ENCODE measurements at regions not wholly inside any gene's neighbourhood (a gene's known extent, or its start where the extent isn't known, plus 50 kb on each side); places are given as distances from the start of the nearest gene placed in this dataset.
"Not testable (repeated sequence)": the region's sequence is repeated elsewhere in the genome, so short reads cannot be mapped to it uniquely, and the experiment has no call there.

DNA sequence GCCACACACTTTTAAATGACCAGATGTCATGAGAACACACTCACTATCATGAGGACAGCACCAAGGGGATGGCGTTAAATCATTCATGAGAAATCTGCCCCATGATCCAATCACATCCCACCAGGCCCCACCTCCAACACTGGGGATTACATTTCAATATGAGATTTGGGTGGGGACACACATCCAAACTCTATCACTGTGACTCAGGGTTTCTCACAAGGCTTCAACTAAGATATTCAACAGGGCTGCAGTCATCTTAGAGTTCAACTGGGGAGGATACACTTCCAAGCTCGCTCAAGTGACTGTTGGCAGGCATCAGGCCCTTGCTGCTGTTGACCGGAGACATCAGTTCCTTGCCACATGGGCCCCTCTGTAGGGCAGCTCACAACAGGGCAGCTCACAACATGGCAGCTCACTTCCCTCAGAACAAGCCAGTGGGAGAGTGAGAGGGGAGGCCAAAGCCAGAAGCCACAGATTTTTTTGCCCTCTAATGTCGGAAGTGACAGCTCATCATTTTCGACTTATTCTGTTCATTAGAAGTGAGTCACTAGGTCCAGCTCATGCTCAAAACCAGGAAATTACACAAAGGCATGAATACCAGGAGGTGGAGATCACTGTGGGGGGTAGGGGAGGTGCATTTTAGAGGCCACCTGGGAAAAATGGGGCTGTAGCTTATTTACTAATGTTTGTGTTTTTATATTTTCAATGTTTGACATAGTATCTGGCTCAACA is 50.8 kb upstream of the PTHLH start:
- POLR2A ChIA-PET: no interaction called here
- Mint-ChIP-seq H3K27ac (no peak overlapping the region), H3K4me3 (no peak overlapping the region), H3K27me3 (peaks cover 6% of the 10 kb centered on the region), H3K9me3 (peaks cover 3% of the 10 kb centered on the region), H3K4me1 (no peaks in the 10 kb centered on the region), H3K36me3 (ENCODE audit: low read depth) (no peaks in the 10 kb centered on the region)
- no peak for DNase-seq
- CTCF ChIA-PET: no interaction called here

DNA sequence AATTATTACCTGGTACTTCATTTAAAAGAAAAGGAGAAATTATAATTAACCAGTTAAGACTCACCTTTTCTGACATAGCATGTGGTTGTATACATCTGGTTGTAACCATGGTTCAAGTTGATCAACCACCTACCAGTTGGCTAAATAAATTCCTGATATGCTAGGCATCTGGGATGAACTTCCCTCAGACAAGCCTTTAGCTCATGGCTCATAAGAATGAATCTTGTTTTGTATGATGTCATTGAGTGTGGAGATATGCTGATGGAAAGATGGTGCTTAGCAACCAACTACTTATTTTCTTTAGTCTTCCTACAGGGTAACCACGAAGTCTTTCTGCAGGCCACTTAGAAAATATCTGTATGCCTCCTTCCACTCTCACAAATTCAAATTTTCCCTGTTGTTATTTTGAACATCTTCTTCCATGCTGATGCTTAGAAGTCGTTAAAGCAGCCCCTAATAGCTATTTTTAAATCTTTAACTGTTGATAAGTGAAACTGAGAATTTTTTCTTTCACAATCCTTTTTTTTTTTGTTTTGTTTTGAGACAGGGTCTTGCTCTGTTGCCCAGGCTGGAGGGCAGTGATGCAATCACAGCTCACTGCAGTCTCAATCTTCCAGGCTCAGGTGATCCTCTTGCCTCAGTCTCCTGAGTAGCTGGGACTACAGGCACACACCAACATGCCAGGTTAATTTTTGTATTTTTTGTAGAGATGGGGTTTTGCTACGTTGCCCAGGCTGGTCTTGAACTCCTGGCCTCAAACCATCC is 51.9 kb upstream of the PTHLH start:
- Mint-ChIP-seq H3K27me3 (peaks cover 2% of the 10 kb centered on the region), H3K36me3 (ENCODE audit: low read depth) (no peaks in the 10 kb centered on the region), H3K9me3 (peaks cover 3% of the 10 kb centered on the region), H3K4me3 (no peak overlapping the region), H3K4me1 (no peaks in the 10 kb centered on the region), H3K27ac (no peak overlapping the region)
- CTCF ChIA-PET: no interaction called here
- DNase-seq: no peak
- POLR2A ChIA-PET: no interaction called here

DNA sequence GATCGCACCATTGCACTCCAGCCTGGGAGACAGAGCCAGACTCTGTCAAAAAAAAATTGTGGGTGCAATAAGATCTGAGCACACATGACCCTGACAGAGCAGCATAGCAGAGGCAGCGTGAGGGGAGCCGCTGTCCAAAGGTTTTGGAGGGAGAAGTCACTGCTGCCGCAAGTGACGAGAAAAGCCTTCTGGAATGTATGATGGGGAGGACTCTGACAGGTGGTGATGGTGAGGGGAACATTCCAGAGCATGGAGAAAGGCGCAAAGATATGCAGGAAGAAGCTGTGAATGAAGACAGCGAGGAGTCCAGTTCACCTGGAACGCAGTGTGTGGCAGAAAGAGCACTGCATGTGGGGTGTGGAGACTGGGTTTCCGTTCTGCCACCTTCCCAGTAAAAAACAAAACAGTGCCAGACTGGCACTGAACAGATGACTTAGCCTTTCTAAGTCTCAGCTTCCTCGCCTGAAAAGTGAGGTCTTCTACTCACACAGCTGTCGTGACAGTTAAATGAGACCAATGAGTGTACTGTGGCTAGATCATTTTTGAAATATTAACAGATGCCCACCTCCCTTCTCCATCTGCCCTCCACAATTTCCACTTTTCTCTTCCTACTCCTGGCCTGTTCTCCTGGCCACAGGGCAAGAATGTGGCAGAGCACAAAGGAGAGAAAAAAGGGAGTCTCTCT is 53.4 kb upstream of the PTHLH start:
- POLR2A ChIA-PET: no interaction called here
- Mint-ChIP-seq H3K9me3 (peaks cover 3% of the 10 kb centered on the region), H3K4me3 (no peak overlapping the region), H3K27ac (no peak overlapping the region), H3K27me3 (peaks cover 2% of the 10 kb centered on the region), H3K36me3 (ENCODE audit: low read depth) (no peaks in the 10 kb centered on the region), H3K4me1 (no peaks in the 10 kb centered on the region)
- CTCF ChIA-PET: no interaction called here
- no peak for DNase-seq

DNA sequence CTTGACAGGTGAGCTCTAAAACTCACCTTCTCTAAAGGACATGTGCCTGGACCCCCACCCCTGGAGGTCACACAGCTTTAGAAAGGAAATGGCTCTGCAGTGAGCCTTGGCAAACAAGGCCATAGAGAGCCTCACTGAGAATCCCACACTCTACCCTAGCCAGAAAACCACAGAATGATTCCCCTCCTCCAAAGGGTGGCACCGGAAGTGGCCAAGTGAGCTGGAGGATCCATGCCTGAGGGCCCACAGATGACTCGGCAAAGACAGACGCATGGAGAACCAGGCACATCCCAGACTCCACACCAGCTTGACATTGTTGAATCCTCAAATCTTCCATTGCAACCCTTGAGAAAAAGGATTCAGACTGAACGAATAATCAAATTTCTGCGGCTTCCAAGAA is 54.2 kb upstream of the PTHLH start:
- DNase-seq: no peak
- CTCF ChIA-PET: no interaction called here
- H3K9me3 Mint-ChIP-seq: peaks cover 3% of the 10 kb centered on the region
- POLR2A ChIA-PET: no interaction called here
- no peak overlapping the region for H3K4me3 Mint-ChIP-seq
- no peaks in the 10 kb centered on the region for H3K4me1 Mint-ChIP-seq
- H3K27ac Mint-ChIP-seq: no peak overlapping the region
- no peaks in the 10 kb centered on the region for H3K36me3 Mint-ChIP-seq (ENCODE audit: low read depth)
- H3K27me3 Mint-ChIP-seq: peaks cover 2% of the 10 kb centered on the region

DNA sequence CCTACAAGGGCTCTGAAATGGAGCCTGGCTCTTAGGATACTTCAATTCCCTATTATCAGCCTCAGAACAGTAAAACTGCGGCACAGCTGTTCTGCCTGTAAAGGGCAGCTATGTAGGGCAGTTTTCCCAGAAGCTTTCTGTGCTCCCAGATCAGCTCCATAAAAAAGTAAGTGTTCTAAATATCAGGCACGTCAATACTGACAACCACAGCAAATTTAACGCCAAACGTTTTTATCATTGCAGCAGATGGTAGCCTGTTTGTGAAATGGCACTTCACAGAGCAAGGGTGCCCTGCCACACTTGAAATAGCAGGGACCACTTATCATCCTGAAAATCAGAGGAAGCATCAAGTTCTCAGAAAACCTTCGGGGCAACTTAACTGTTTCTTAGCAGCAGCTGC is 54.8 kb upstream of the PTHLH start:
- Mint-ChIP-seq H3K4me1 (no peaks in the 10 kb centered on the region), H3K4me3 (no peak overlapping the region)
- POLR2A ChIA-PET: no interaction called here

DNA sequence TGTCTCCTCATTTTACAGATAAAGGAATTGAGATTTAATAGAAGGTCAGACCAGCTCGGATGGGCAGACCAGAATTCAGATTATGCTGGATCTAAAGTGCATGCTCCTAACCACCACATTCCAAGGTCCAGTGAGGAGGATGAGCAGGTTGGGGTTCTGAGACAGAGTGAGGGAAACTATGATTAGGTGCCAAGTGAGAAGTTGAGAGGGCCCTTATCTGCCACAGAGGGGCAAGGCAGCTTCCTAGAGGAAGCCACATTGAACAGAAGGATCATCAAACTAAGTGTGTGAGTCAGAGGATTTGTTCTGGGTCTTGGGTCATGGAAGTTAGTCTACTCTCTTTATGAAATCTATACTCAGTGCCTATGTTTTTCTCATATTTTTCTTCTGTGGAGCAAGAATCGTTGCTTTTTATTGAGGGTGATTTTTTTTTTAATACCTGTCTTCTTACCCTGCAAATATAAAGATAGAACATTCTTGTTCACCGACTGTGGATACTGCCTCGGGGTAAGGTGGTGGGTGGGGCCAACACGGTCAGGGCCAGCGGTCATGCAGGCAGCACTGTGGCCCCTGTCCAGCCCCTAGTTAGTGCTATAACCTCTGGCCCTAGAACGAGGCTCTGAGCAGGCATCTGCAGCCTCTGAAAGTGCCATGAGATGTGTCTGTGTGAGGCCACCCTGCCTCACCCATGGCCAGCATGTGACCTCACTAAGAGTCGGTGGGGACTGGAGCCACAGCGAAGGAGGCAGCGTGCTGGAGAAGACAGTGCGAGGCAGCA is 55.6 kb upstream of the PTHLH start:
- no peak for DNase-seq
- CTCF ChIA-PET: no interaction called here
- H3K4me3 Mint-ChIP-seq: no peak overlapping the region
- POLR2A ChIA-PET: no interaction called here
- no peak overlapping the region for H3K27ac Mint-ChIP-seq
- no peaks in the 10 kb centered on the region for H3K27me3 Mint-ChIP-seq
- H3K36me3 Mint-ChIP-seq (ENCODE audit: low read depth): no peaks in the 10 kb centered on the region
- no peaks in the 10 kb centered on the region for H3K4me1 Mint-ChIP-seq
- no peaks in the 10 kb centered on the region for H3K9me3 Mint-ChIP-seq

More for the DNA sequence above, 54.8 kb upstream of the PTHLH start:
- CTCF ChIA-PET: no interaction called here
- no peak for DNase-seq
- Mint-ChIP-seq H3K9me3 (peaks cover 3% of the 10 kb centered on the region), H3K27me3 (peaks cover 2% of the 10 kb centered on the region), H3K27ac (no peak overlapping the region), H3K36me3 (ENCODE audit: low read depth) (no peaks in the 10 kb centered on the region)

DNA sequence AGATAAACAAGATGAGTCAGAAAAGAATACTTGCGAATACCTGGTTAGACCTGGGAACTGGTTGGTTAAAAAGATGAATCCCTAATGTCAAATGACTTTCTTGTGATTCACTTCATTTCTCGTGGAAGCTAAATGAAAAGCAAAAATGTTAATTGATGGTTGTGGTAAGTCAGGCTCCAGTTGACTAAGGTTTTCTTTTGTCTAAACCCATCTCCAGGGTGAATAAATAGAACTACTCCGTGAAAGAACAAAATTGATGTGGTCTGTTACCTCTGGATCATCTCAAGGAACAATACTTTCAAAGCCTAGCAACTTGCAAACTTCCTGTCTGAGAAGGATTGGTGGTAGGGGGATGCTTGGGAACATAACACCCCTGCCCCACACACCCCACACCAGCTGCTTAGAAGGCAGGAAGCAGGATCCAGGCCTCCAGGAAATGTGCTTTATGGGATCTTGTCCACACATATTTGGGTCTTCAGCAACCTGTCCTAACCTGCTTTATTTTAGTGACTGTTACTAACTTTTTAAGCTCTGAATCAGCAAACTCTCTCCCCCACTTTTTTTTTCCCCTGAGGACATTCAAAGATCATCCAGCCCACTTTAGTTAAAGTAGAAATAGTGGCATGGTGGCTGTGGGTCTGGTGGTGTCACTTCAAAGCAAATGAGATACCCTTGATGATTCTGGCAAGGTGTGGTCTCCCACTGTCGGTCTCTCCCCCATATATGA is 60.4 kb upstream of the PTHLH start:
- ChIA-PET CTCF (no interaction called here), POLR2A (no interaction called here)
- no peaks in the 10 kb centered on the region for H3K36me3 Mint-ChIP-seq (ENCODE audit: low read depth)
- no peaks in the 10 kb centered on the region for H3K27me3 Mint-ChIP-seq
- no peak overlapping the region for H3K4me3 Mint-ChIP-seq
- H3K9me3 Mint-ChIP-seq: no peaks in the 10 kb centered on the region
- no peaks in the 10 kb centered on the region for H3K4me1 Mint-ChIP-seq
- H3K27ac Mint-ChIP-seq: no peak overlapping the region
- no peak for DNase-seq

DNA sequence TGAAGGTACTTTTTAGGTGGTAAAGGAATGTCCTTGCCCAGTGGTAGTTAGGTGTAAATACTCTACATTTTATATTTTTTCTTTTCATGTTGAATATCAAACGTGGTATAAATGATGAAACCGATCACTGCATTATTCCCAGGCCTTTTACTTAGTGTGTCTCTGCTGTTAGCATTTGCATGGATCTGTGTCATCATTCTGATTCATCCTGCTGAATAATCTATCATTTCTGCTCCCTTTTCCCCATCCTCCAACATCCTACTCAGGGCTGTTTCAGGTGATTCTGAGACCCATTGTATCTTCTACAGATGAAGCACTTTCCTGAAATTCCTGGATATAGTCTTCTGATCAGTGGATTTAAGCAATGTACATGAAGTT is 61.0 kb upstream of the PTHLH start:
- POLR2A ChIA-PET: no interaction called here
- no peak overlapping the region for H3K4me3 Mint-ChIP-seq
- no peaks in the 10 kb centered on the region for H3K36me3 Mint-ChIP-seq (ENCODE audit: low read depth)
- no peak overlapping the region for H3K27ac Mint-ChIP-seq
- no peaks in the 10 kb centered on the region for H3K4me1 Mint-ChIP-seq
- H3K9me3 Mint-ChIP-seq: no peaks in the 10 kb centered on the region
- CTCF ChIA-PET: no interaction called here
- DNase-seq: no peak
- H3K27me3 Mint-ChIP-seq: no peaks in the 10 kb centered on the region

DNA sequence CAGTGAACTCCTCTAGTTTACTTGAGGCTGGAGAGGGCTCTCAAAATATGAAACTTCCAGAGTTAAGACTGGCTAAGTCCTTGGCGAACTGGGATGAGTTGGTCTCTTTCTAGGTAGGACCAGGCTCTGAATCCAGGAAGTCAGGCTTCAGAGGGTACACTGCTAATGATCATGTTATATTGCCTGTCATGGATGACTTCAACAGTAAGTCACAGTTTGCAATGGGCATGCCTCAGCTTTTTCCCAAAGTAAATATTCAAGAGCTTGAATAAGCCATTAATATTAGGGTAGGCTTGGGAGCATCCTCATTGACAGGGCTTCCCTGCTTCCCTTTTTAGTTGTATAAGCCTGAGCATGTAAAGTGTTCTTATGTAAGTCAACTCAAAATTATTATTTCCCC is 61.7 kb upstream of the PTHLH start:
- no peak for DNase-seq
- Mint-ChIP-seq H3K27me3 (no peaks in the 10 kb centered on the region), H3K4me1 (no peaks in the 10 kb centered on the region), H3K36me3 (ENCODE audit: low read depth) (no peaks in the 10 kb centered on the region), H3K9me3 (no peaks in the 10 kb centered on the region), H3K27ac (no peak overlapping the region), H3K4me3 (no peak overlapping the region)
- CTCF ChIA-PET: no interaction called here
- POLR2A ChIA-PET: no interaction called here

DNA sequence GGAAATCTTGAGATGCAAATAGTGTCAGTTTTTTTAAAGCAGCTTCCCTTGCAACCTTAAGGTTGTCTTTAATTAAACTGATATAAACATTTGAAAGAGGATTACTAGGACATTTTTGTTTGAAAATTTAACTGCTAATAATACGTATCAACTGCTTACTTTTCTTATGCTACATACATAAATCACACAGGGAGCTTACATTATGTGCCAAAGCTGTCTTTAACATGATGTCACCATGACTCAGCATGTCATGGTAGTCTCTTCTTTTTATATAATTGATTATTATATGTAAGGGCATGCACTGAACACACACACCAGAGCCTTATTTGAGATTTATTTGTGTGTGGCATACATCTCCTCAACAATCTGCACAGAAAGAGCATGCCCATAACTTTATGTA is 63.0 kb upstream of the PTHLH start:
- no peak for DNase-seq
- H3K36me3 Mint-ChIP-seq (ENCODE audit: low read depth): no peaks in the 10 kb centered on the region
- H3K27ac Mint-ChIP-seq: no peak overlapping the region
- CTCF ChIA-PET: no interaction called here
- H3K4me1 Mint-ChIP-seq: no peaks in the 10 kb centered on the region
- H3K4me3 Mint-ChIP-seq: no peak overlapping the region
- no peaks in the 10 kb centered on the region for H3K9me3 Mint-ChIP-seq
- POLR2A ChIA-PET: no interaction called here
- no peaks in the 10 kb centered on the region for H3K27me3 Mint-ChIP-seq

DNA sequence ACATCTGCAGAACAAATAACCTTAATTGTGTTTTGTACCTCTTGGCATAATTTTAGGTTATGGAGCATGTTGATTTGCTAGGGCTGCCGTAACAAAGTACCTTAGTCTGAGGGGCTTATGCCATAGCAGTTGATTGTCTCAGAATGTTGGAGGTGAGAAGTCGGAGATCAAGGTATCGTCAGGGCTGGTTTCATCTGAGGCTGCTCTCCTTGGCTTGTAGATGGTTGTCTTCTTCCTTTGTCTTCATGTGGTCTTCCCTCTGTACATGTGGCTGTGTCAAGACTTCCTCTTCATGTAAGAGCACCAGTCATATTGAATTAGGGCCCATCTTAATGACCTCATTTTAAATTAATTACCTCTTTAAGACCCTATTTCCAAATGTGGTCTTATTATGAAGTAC is 64.4 kb upstream of the PTHLH start:
- Mint-ChIP-seq H3K4me1 (no peaks in the 10 kb centered on the region), H3K4me3 (no peak overlapping the region), H3K27me3 (no peaks in the 10 kb centered on the region), H3K9me3 (no peaks in the 10 kb centered on the region), H3K27ac (no peak overlapping the region), H3K36me3 (ENCODE audit: low read depth) (no peaks in the 10 kb centered on the region)
- CTCF ChIA-PET: no interaction called here
- no peak for DNase-seq
- POLR2A ChIA-PET: no interaction called here

DNA sequence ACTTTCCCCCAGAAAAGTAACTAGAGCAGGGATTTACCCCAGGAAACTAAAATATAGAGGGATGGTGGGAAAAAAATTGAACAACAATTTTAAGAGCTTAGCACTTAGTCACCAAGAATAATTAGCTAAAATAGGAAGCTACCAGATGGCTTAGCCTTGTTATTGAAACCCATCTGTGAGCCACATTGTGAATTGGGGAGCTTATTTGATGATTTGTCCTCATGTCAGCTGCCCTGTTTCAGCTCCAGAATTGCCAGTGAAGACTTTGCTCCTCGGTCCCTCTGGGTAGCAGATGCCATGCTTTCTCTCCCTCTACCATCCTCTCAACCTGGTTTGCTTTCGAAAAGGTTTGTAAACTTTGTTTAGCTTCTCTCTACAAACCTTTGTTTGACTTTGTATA is 67.7 kb upstream of the PTHLH start:
- H3K4me1 Mint-ChIP-seq: no peaks in the 10 kb centered on the region
- H3K36me3 Mint-ChIP-seq (ENCODE audit: low read depth): no peaks in the 10 kb centered on the region
- ChIA-PET POLR2A (no interaction called here), CTCF (no interaction called here)
- no peaks in the 10 kb centered on the region for H3K9me3 Mint-ChIP-seq
- H3K27ac Mint-ChIP-seq: no peak overlapping the region
- no peak for DNase-seq
- H3K4me3 Mint-ChIP-seq: no peak overlapping the region
- no peaks in the 10 kb centered on the region for H3K27me3 Mint-ChIP-seq

DNA sequence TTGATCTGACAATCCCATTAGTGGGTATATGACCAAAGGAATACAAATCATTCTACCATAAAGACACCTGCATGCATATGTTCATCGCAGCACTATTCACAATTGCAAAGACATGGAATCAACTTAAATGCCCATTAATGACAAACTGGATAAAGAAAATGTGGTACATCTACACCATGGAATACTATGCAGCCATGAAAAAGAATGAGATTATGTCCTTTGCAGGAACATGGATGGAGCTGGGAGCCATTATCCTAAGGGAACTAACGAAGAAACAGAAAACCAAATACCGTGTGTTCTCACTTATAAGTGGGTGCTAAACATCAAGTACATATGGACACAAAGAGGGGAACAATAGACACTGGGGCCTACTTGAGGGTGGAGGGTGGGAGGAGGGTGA is 74.1 kb upstream of the PTHLH start:
- DNase-seq; CTCF ChIA-PET; H3K9me3 Mint-ChIP-seq; POLR2A ChIA-PET; H3K36me3 Mint-ChIP-seq (ENCODE audit: low read depth); H3K4me1 Mint-ChIP-seq; H3K27me3 Mint-ChIP-seq; H3K27ac Mint-ChIP-seq; H3K4me3 Mint-ChIP-seq: not testable (repeated sequence)
